ENCODE measurements at regions not wholly inside any gene's neighbourhood (a gene's known extent, or its start where the extent isn't known, plus 50 kb on each side); places are given as distances from the start of the nearest gene placed in this dataset.

DNA sequence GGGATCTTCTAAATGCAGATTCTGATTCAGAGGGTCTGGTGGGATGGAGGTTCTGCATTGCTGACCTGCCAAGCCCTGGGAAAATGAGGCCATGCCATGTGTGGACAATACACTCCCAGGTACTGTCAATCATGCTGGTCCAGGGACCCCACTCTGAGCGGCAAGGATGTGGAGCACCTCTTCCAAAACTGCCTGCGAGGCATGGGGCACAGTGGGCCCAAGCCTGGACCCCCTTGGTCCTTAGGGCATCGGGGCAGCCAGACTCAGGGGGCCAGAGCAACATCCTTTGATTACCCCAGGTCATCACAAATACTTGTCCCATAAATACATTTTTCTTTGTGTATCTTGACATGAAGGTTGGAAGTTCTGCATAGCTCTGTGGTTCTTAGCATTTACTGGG is 76.8 kb upstream of the NXT1 start:
- Histone ChIP-seq H4K20me1 (ENCODE audit: control insufficient read depth, insufficient read depth, low read length, poor library complexity, severe bottlenecking) (no peaks in the 10 kb centered on the region), H3K27ac (ENCODE audit: low read length in 2 of 2) (no peak overlapping the region), H3K9me3 (ENCODE audit: control extremely low read depth in 1 of 3, control insufficient read depth in 2 of 3, insufficient read depth in 1 of 3, low read length in 2 of 3) (peaks cover 0 to 10% (median 3%) of the 10 kb centered on the region in 3 donors), H3K9ac (ENCODE audit: low read length) (no peak overlapping the region), H3K4me2 (replicated peaks; ENCODE audit: low read depth, low read length, poor library complexity, severe bottlenecking) (no peak overlapping the region), H2AFZ (ENCODE audit: insufficient read depth, low read depth, low read length, poor library complexity, severe bottlenecking) (no peak overlapping the region), H3K36me3 (replicated peaks in 1 of 2; ENCODE audit: control extremely low read depth in 1 of 2, control insufficient read depth in 1 of 2, extremely low read depth in 1 of 2, insufficient read depth in 2 of 2, low read length in 1 of 2) (no peaks in the 10 kb centered on the region), H3K27me3 (replicated peaks in 1 of 4; ENCODE audit: control extremely low read depth in 1 of 4, control insufficient read depth in 3 of 4, insufficient read depth in 4 of 4, low read length in 3 of 4) (no peaks in the 10 kb centered on the region), H3K4me1 (ENCODE audit: control insufficient read depth in 2 of 2, insufficient read depth in 2 of 2, low read length in 2 of 2) (no peaks in the 10 kb centered on the region), H3K79me2 (ENCODE audit: control insufficient read depth, insufficient read depth, low read length) (no peaks in the 10 kb centered on the region), H3K4me3 (ENCODE audit: control extremely low read depth in 1 of 5, extremely low read depth in 1 of 5, insufficient read depth in 1 of 5, low read depth in 2 of 5, low read length in 4 of 5) (no peak overlapping the region)
- H3K9me3 Mint-ChIP-seq (ENCODE audit: insufficient read depth) = no peaks in the 10 kb centered on the region
- H3K27me3 Mint-ChIP-seq = peaks cover 3% of the 10 kb centered on the region
- no peak for TF ChIP-seq EZH2 (IDR thresholded peaks at IDR 0.05; ENCODE audit: borderline replicate concordance, insufficient read depth, low read depth, low read length, poor library complexity, severe bottlenecking)
- no peak for TF ChIP-seq CTCF (IDR thresholded peaks at IDR 0.05)
- DNase-seq (no peak), ATAC-seq (ENCODE audit: low read depth) (no peak)
- CTCF ChIA-PET = no interaction called here
- WGBS (ENCODE audit: insufficient coverage) = 84% methylated on average over 3 of the region's 3 CpGs
- POLR2A ChIA-PET = no interaction called here
- H3K4me1 Mint-ChIP-seq = no peaks in the 10 kb centered on the region
- no peak overlapping the region for H3K4me3 Mint-ChIP-seq
- intact Hi-C loops (cut with micrococcal nuclease) = no loop called here
- no peak overlapping the region for H3K27ac Mint-ChIP-seq

- intact Hi-C loops (cut with micrococcal nuclease) = no loop called here
- no peak overlapping the region for H3K4me3 ChIP-seq (ENCODE audit: control extremely low read depth in 1 of 5, extremely low read depth in 1 of 5, insufficient read depth in 1 of 5, low read depth in 2 of 5, low read length in 4 of 5)
- TF ChIP-seq CTCF (IDR thresholded peaks at IDR 0.05) (no peak), EZH2 (IDR thresholded peaks at IDR 0.05; ENCODE audit: borderline replicate concordance, insufficient read depth, low read depth, low read length, poor library complexity, severe bottlenecking) (no peak)
- no peak for DNase-seq
- ChIA-PET CTCF (no interaction called here), POLR2A (no interaction called here)
- H3K4me2 ChIP-seq (replicated peaks; ENCODE audit: low read depth, low read length, poor library complexity, severe bottlenecking) = no peak overlapping the region
- H3K27ac Mint-ChIP-seq = no peak overlapping the region
- ATAC-seq (ENCODE audit: low read depth) = no peak
- no peak overlapping the region for H2AFZ ChIP-seq (ENCODE audit: insufficient read depth, low read depth, low read length, poor library complexity, severe bottlenecking)
- H3K27me3 ChIP-seq (replicated peaks in 1 of 4; ENCODE audit: control extremely low read depth in 1 of 4, control insufficient read depth in 3 of 4, insufficient read depth in 4 of 4, low read length in 3 of 4) = no peaks in the 10 kb centered on the region
- H3K4me1 Mint-ChIP-seq = no peaks in the 10 kb centered on the region
- no peaks in the 10 kb centered on the region for H3K79me2 ChIP-seq (ENCODE audit: control insufficient read depth, insufficient read depth, low read length)
- 98% methylated on average over 6 of the region's 6 CpGs for WGBS (ENCODE audit: insufficient coverage)
- no peaks in the 10 kb centered on the region for H3K36me3 ChIP-seq (replicated peaks in 1 of 2; ENCODE audit: control extremely low read depth in 1 of 2, control insufficient read depth in 1 of 2, extremely low read depth in 1 of 2, insufficient read depth in 2 of 2, low read length in 1 of 2)
- H3K9me3 Mint-ChIP-seq (ENCODE audit: insufficient read depth) = peaks cover 4% of the 10 kb centered on the region
- no peaks in the 10 kb centered on the region for H3K4me1 ChIP-seq (ENCODE audit: control insufficient read depth in 2 of 2, insufficient read depth in 2 of 2, low read length in 2 of 2)
- peaks cover 0 to 23% (median 6%) of the 10 kb centered on the region in 3 donors for H3K9me3 ChIP-seq (ENCODE audit: control extremely low read depth in 1 of 3, control insufficient read depth in 2 of 3, insufficient read depth in 1 of 3, low read length in 2 of 3)
- H3K27ac ChIP-seq (ENCODE audit: low read length in 2 of 2) = no peak overlapping the region
- H3K9ac ChIP-seq (ENCODE audit: low read length) = no peak overlapping the region
- no peaks in the 10 kb centered on the region for H4K20me1 ChIP-seq (ENCODE audit: control insufficient read depth, insufficient read depth, low read length, poor library complexity, severe bottlenecking)
- no peak overlapping the region for H3K4me3 Mint-ChIP-seq
- H3K27me3 Mint-ChIP-seq = no peaks in the 10 kb centered on the region
These were observed 78.2 kb upstream of the NXT1 start for GRCh38 chr20:23272176-23273029.
